HEK293 (cell line): ENCODE measurements at regions not wholly inside any gene's neighbourhood (a gene's known extent, or its start where the extent isn't known, plus 50 kb on each side); places are given as distances from the start of the nearest gene placed in this dataset.

ENCODE experiments used
- CTCF ChIA-PET: fragments of 350-600 bp; formaldehyde crosslinking; extraction: SDS; loops from one replicate; lab custom pipeline; 2021; ENCODE audit warnings: antibody characterized with exemption; lab: Yijun Ruan, JAX
- POLR2A ChIA-PET: fragments of 300-600 bp; formaldehyde crosslinking; extraction: SDS; loops from one replicate; lab custom pipeline; 2020; ENCODE audit warnings: antibody characterized with exemption, inconsistent platforms; lab: Yijun Ruan, JAX
- H3K27ac ChIP-seq: fragments of 200-500 bp; sonication (Bioruptor generic); 2 replicates; pipeline ENCODE4 v1.5.1; 2014; ENCODE audit warnings: low read depth, low read length, control low read depth, inconsistent platforms; ENCODE audit errors: extremely low read depth
- H3K36me3 ChIP-seq, 2 experiments: fragments of 200-500 bp in 1 of 2; sonication (Bioruptor generic) in 1 of 2; 1 replicate in 1 of 2; 2 replicates in 1 of 2; pipeline ENCODE4 v1.5.1; 2014 to 2017; ENCODE audit warnings: inconsistent platforms in 2 of 2, low read length in 2 of 2; ENCODE audit not compliant: control insufficient read depth in 2 of 2, insufficient read depth in 1 of 2
- H3K4me1 ChIP-seq: fragments of 200-500 bp; sonication (Bioruptor generic); 2 replicates; pipeline ENCODE4 v1.5.1; 2014; ENCODE audit warnings: mild to moderate bottlenecking, low read length, inconsistent platforms; ENCODE audit not compliant: control insufficient read depth, insufficient read depth
- H3K4me3 ChIP-seq: 2 replicates; pipeline ENCODE4 v1.5.1; 2011; ENCODE audit warnings: low read depth, mild to moderate bottlenecking, control low read depth, low read length, moderate library complexity
- H3K9me3 ChIP-seq: fragments of 200-500 bp; sonication (Bioruptor generic); 2 replicates; pipeline ENCODE4 v1.5.1; 2014; ENCODE audit warnings: low read depth, low read length, inconsistent platforms; ENCODE audit not compliant: control insufficient read depth, insufficient read depth
- KLF10 ChIP-seq: fragments of 450-650 bp; IDR thresholded peaks from 2 replicates; pipeline ENCODE4 v1.5.1; 2018; ENCODE audit warnings: missing biosample characterization, mild to moderate bottlenecking, missing genetic modification characterization
- PATZ1 ChIP-seq: fragments of 450-650 bp; formaldehyde crosslinking; IDR thresholded peaks from 2 replicates; pipeline ENCODE4 v1.5.1; 2016; ENCODE audit warnings: missing biosample characterization, missing genetic modification characterization
- SCRT1 ChIP-seq: fragments of 450-650 bp; formaldehyde crosslinking; IDR thresholded peaks from 2 replicates; pipeline ENCODE4 v1.5.1; 2016; ENCODE audit warnings: missing biosample characterization, missing genetic modification characterization, borderline replicate concordance
- SETDB1 ChIP-seq: IDR thresholded peaks from one replicate; pipeline ENCODE4 v1.6.1; 2017; ENCODE audit warnings: mild to moderate bottlenecking, low read length, moderate library complexity, mixed read lengths; ENCODE audit not compliant: insufficient read length
- SP2 ChIP-seq: fragments of 450-650 bp; formaldehyde crosslinking; IDR thresholded peaks from 2 replicates; pipeline ENCODE4 v1.5.1; 2016; ENCODE audit warnings: missing biosample characterization, missing genetic modification characterization
- SP7 ChIP-seq: fragments of 450-650 bp; formaldehyde crosslinking; IDR thresholded peaks from 2 replicates; pipeline ENCODE4 v1.5.1; 2016; ENCODE audit warnings: missing biosample characterization, missing genetic modification characterization
- ZNF114 ChIP-seq: fragments of 450-650 bp; formaldehyde crosslinking; IDR thresholded peaks from 2 replicates; pipeline ENCODE4 v1.5.0; 2017; ENCODE audit warnings: missing biosample characterization, missing genetic modification characterization
- ZNF140 ChIP-seq: fragments of 450-650 bp; formaldehyde crosslinking; IDR thresholded peaks from 2 replicates; pipeline ENCODE4 v1.5.1; 2016; ENCODE audit warnings: missing biosample characterization, missing genetic modification characterization
- ZNF16 ChIP-seq: fragments of 450-650 bp; formaldehyde crosslinking; IDR thresholded peaks from 2 replicates; pipeline ENCODE4 v1.5.1; 2016; ENCODE audit warnings: low read depth, missing biosample characterization, missing genetic modification characterization
- ZNF2 ChIP-seq: fragments of 450-650 bp; formaldehyde crosslinking; IDR thresholded peaks from 2 replicates; pipeline ENCODE4 v1.5.1; 2016; ENCODE audit warnings: missing biosample characterization, missing genetic modification characterization
- ZNF223 ChIP-seq: fragments of 450-650 bp; formaldehyde crosslinking; IDR thresholded peaks from 2 replicates; pipeline ENCODE4 v1.5.1; 2016; ENCODE audit warnings: missing biosample characterization, missing genetic modification characterization
- ZNF26 ChIP-seq: fragments of 450-650 bp; formaldehyde crosslinking; IDR thresholded peaks from 2 replicates; pipeline ENCODE4 v1.5.1; 2016; ENCODE audit warnings: missing biosample characterization, missing genetic modification characterization
- ZNF302 ChIP-seq: fragments of 450-650 bp; formaldehyde crosslinking; IDR thresholded peaks from 2 replicates; pipeline ENCODE4 v1.5.1; 2016; ENCODE audit warnings: missing biosample characterization, missing genetic modification characterization, low read depth
- ZNF530 ChIP-seq: fragments of 450-650 bp; formaldehyde crosslinking; IDR thresholded peaks from 2 replicates; pipeline ENCODE4 v1.5.1; 2016; ENCODE audit warnings: low read depth, missing biosample characterization, missing genetic modification characterization
- ZNF660 ChIP-seq: fragments of 450-650 bp; IDR thresholded peaks from 2 replicates; pipeline ENCODE4 v1.5.1; 2018; ENCODE audit warnings: missing biosample characterization, mild to moderate bottlenecking, missing genetic modification characterization
- ZNF664 ChIP-seq: fragments of 450-650 bp; formaldehyde crosslinking; IDR thresholded peaks from 2 replicates; pipeline ENCODE4 v1.5.1; 2016; ENCODE audit warnings: missing biosample characterization, missing genetic modification characterization
- ZNF76 ChIP-seq: fragments of 450-650 bp; formaldehyde crosslinking; IDR thresholded peaks from 2 replicates; pipeline ENCODE4; 2016; ENCODE audit warnings: low read depth, missing biosample characterization, missing genetic modification characterization, borderline replicate concordance
- ZSCAN30 ChIP-seq: fragments of 450-650 bp; IDR thresholded peaks from 2 replicates; pipeline ENCODE4 v1.5.1; 2018; ENCODE audit warnings: missing biosample characterization, mild to moderate bottlenecking, missing genetic modification characterization, moderate library complexity
- TF ChIP-seq, protein P1 (sequence below): fragments of 450-650 bp; formaldehyde crosslinking; IDR thresholded peaks from 2 replicates; pipeline ENCODE4 v1.5.1; 2016; ENCODE audit warnings: missing biosample characterization, missing genetic modification characterization

DNA sequence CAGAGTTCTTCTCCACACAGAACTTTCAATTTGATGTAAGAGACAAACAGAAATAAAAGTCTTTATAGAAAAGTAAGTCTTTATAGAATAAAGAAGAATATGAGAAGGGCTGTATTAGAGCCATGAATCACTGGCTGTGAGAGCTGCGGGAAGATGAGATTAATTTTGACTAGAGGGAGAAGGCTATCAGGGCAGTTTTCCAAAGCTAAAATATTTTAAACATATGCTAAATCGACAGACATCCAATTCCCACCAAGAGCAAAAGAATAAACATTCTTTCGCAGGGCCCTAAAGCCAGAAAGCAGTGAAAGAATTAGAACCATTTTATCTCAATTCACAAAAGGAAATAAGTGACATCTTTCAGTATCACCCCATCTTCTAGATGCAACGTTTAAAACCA lies 208.3 kb upstream of the MAP3K1 start (continued):
- no peak for TF ChIP-seq ZNF26

- no peak overlapping the region for H3K4me3 ChIP-seq
- TF ChIP-seq ZNF2 (tag by site-specific recombination) = no peak
- TF ChIP-seq SP7 = no peak
- TF ChIP-seq ZNF223 (tag by site-specific recombination) = no peak
- TF ChIP-seq ZNF76 (tag by site-specific recombination) = no peak
- TF ChIP-seq, protein P1, sequence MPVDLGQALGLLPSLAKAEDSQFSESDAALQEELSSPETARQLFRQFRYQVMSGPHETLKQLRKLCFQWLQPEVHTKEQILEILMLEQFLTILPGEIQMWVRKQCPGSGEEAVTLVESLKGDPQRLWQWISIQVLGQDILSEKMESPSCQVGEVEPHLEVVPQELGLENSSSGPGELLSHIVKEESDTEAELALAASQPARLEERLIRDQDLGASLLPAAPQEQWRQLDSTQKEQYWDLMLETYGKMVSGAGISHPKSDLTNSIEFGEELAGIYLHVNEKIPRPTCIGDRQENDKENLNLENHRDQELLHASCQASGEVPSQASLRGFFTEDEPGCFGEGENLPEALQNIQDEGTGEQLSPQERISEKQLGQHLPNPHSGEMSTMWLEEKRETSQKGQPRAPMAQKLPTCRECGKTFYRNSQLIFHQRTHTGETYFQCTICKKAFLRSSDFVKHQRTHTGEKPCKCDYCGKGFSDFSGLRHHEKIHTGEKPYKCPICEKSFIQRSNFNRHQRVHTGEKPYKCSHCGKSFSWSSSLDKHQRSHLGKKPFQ (tag by site-specific recombination) = no peak
- TF ChIP-seq ZNF114 = no peak
- no peak for TF ChIP-seq KLF10
- no peak for TF ChIP-seq SP2
- no peak for TF ChIP-seq ZNF664 (tag by site-specific recombination)
- TF ChIP-seq ZSCAN30 (tag by site-specific recombination) = no peak
- no peak for TF ChIP-seq ZNF16 (tag by site-specific recombination)
- no peak for TF ChIP-seq PATZ1 (tag by site-specific recombination)
- TF ChIP-seq ZNF140 (tag by site-specific recombination) = no peak
- no peak for TF ChIP-seq SCRT1 (tag by site-specific recombination)
- no peak for TF ChIP-seq ZNF302 (tag by site-specific recombination)
- TF ChIP-seq ZNF660 (tag by site-specific recombination) = no peak
- TF ChIP-seq, all 188 proteins: peak for 0
- ChIA-PET POLR2A (no interaction called here), CTCF (no interaction called here)
- Histone ChIP-seq H3K36me3 (no peaks in the 10 kb centered on the region), H3K27ac (no peak overlapping the region), H3K9me3 (no peaks in the 10 kb centered on the region), H3K4me1 (no peaks in the 10 kb centered on the region)
These were observed 209.2 kb upstream of the MAP3K1 start for GRCh38 chr5:56606192-56606591.

GRCh38 chr5:56605231-56605630 lies 210.1 kb upstream of the MAP3K1 start:
- ChIA-PET POLR2A (no interaction called here), CTCF (no interaction called here)
- Histone ChIP-seq H3K9me3 (no peaks in the 10 kb centered on the region), H3K36me3 (no peaks in the 10 kb centered on the region), H3K4me1 (no peaks in the 10 kb centered on the region), H3K4me3 (no peak overlapping the region), H3K27ac (no peak overlapping the region)
- no peak for TF ChIP-seq SETDB1
- no peak for TF ChIP-seq ZNF530 (tag by site-specific recombination)
